A673 (cell line): ENCODE measurements at regions not wholly inside any gene's neighbourhood (a gene's known extent, or its start where the extent isn't known, plus 50 kb on each side); places are given as distances from the start of the nearest gene placed in this dataset.

Source experiments
- BruUV-seq: library from RNA; stranded (reverse); fragments of 400-500 nt; replicated peaks from 2 replicates; lab custom pipeline; 2021; lab: Mats Ljungman, UMichigan
- CTCF ChIA-PET: fragments of 300-600 bp; sonication (Branson Sonifier 250); formaldehyde crosslinking; loops from one replicate; lab custom pipeline; 2022; ENCODE audit warnings: antibody characterized with exemption; lab: Charles Lee
- POLR2A ChIA-PET: fragments of 300-600 bp; sonication (Branson Sonifier 250); formaldehyde crosslinking; loops from one replicate; lab custom pipeline; 2022; ENCODE audit warnings: antibody characterized with exemption; ENCODE audit not compliant: low non-redundant PET; lab: Charles Lee
- DNase-seq: peaks from one replicate; pipeline ENCODE4 v3.0.0-alpha.2; 2015; ENCODE audit warnings: low spot score
- H3K27ac ChIP-seq: fragments of 200-600 bp; sonication (generic); 2 replicates; pipeline ENCODE4 v1.5.1; 2016; ENCODE audit warnings: mixed run types, low read depth, mild to moderate bottlenecking, mixed read lengths, antibody characterized with exemption, low read length; ENCODE audit not compliant: poor library complexity, severe bottlenecking
- H3K27me3 ChIP-seq: fragments of 200-600 bp; sonication (generic); replicated peaks from 2 replicates; pipeline ENCODE4 v1.6.1; 2017; ENCODE audit warnings: mixed run types, low read depth, mild to moderate bottlenecking, mixed read lengths, antibody characterized with exemption, low read length; ENCODE audit not compliant: insufficient read depth, poor library complexity
- H3K36me3 ChIP-seq: fragments of 200-600 bp; sonication (generic); 2 replicates; pipeline ENCODE4 v1.6.1; 2016; ENCODE audit warnings: mixed run types, mild to moderate bottlenecking, mixed read lengths, antibody characterized with exemption, low read length; ENCODE audit not compliant: insufficient read depth, poor library complexity, severe bottlenecking
- H3K4me1 ChIP-seq: fragments of 200-600 bp; sonication (generic); 2 replicates; pipeline ENCODE4 v1.6.1; 2017; ENCODE audit warnings: mixed run types, mild to moderate bottlenecking, mixed read lengths, antibody characterized with exemption, low read length; ENCODE audit not compliant: insufficient read depth, poor library complexity, severe bottlenecking
- H3K4me3 ChIP-seq: fragments of 200-600 bp; sonication (generic); 2 replicates; pipeline ENCODE4 v1.5.1; 2016; ENCODE audit warnings: low read depth, mixed run types, mild to moderate bottlenecking, mixed read lengths, low read length; ENCODE audit not compliant: poor library complexity, severe bottlenecking
- H3K9me3 ChIP-seq: fragments of 200-600 bp; sonication (generic); 2 replicates; pipeline ENCODE4 v1.6.1; 2016; ENCODE audit warnings: mixed run types, low read depth, mild to moderate bottlenecking, mixed read lengths, antibody characterized with exemption, low read length; ENCODE audit not compliant: poor library complexity, severe bottlenecking
- CTCF ChIP-seq: fragments of 300-800, 200-600 bp; sonication (generic); conservative IDR thresholded peaks from 2 replicates; pipeline ENCODE4 v1.5.1; 2017; ENCODE audit warnings: low read depth, mild to moderate bottlenecking, antibody characterized with exemption, low read length, moderate library complexity, mixed read lengths
- EZH2 ChIP-seq: fragments of 200-600 bp; sonication (generic); IDR thresholded peaks from 2 replicates; pipeline ENCODE4 v1.6.1; 2017; ENCODE audit warnings: borderline replicate concordance, low read depth, mild to moderate bottlenecking, mixed read lengths, antibody characterized with exemption, low read length; ENCODE audit not compliant: poor library complexity, severe bottlenecking
- intact Hi-C: fragments of 100-400 bp; cut with micrococcal nuclease; formaldehyde crosslinking; loops from one replicate; pipeline ENCODE4 v1.10.0; 2022; ENCODE audit not compliant: unreplicated experiment

DNA sequence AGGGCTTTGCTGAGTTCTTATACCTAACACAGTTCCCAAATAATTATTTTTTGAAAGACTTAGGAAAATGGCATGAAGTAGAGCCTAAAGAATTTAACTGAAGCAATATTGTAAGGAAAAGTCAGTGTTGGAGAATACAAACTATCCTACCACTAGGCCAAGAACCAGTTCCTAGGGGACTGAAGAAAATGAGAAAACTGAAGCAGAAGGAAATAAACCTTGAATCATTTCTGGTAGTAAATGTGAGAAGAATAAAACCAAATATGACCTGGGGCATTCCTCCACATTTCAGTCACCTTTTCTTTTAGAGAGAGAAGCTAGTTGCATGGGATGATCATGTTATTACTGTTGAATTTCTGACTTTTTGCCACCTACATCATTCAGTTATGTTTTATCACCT is 1393.9 kb upstream of the C9orf72 start:
- Histone ChIP-seq H3K36me3 (no peaks in the 10 kb centered on the region), H3K4me3 (no peak overlapping the region), H3K4me1 (peaks cover 7% of the 10 kb centered on the region), H3K27me3 (no peaks in the 10 kb centered on the region), H3K9me3 (no peaks in the 10 kb centered on the region), H3K27ac (no peak overlapping the region)
- intact Hi-C loops: no loop called here
- no TSS peak for BruUV-seq
- DNase-seq: no peak
- POLR2A ChIA-PET: no interaction called here
- CTCF ChIA-PET: no interaction called here
- no peak for TF ChIP-seq EZH2
- no peak for TF ChIP-seq CTCF

GRCh38 chr9:28970241-28970654 is 1397.0 kb upstream of the C9orf72 start:
- H3K4me1 ChIP-seq: peaks cover 2% of the 10 kb centered on the region
- BruUV-seq: no TSS peak
- POLR2A ChIA-PET: no interaction called here
- no peak overlapping the region for H3K27ac ChIP-seq
- no peaks in the 10 kb centered on the region for H3K9me3 ChIP-seq
- DNase-seq: no peak
- H3K4me3 ChIP-seq: no peak overlapping the region
- CTCF ChIA-PET: no interaction called here
- H3K36me3 ChIP-seq: no peaks in the 10 kb centered on the region
- H3K27me3 ChIP-seq: no peaks in the 10 kb centered on the region
- TF ChIP-seq CTCF (no peak), EZH2 (no peak)
- intact Hi-C loops: no loop called here

- no peaks in the 10 kb centered on the region for H3K36me3 ChIP-seq
- H3K4me1 ChIP-seq: peaks cover 19% of the 10 kb centered on the region
- H3K27me3 ChIP-seq: no peaks in the 10 kb centered on the region
- ChIA-PET POLR2A (no interaction called here), CTCF (no interaction called here)
- intact Hi-C loops: no loop called here
- TF ChIP-seq CTCF (no peak), EZH2 (no peak)
- DNase-seq: no peak
- H3K27ac ChIP-seq: no peak overlapping the region
- H3K9me3 ChIP-seq: no peaks in the 10 kb centered on the region
- no TSS peak for BruUV-seq
- no peak overlapping the region for H3K4me3 ChIP-seq
These were observed 1398.6 kb upstream of the C9orf72 start for GRCh38 chr9:28971881-28972280.
